Activated CD4-positive, alpha-beta memory T cell treated with anti-CD3 and anti-CD28 coated beads for 36 hours (primary cell): ENCODE measurements at regions not wholly inside any gene's neighbourhood (a gene's known extent, or its start where the extent isn't known, plus 50 kb on each side); places are given as distances from the start of the nearest gene placed in this dataset.

ENCODE experiments used
- CTCF ChIA-PET: fragments of 350-600 bp; sonication (Branson Sonifier 250); formaldehyde crosslinking; loops from one replicate; lab custom pipeline; 2021; ENCODE audit warnings: antibody characterized with exemption, inconsistent platforms; lab: Charles Lee
- POLR2A ChIA-PET: fragments of 350-600 bp; sonication (Branson Sonifier 250); formaldehyde crosslinking; loops from one replicate; lab custom pipeline; 2021; ENCODE audit warnings: antibody characterized with exemption; lab: Charles Lee
- DNase-seq: peaks from one replicate; pipeline ENCODE4 v3.0.0-alpha.2; 2020
- H3K27ac Mint-ChIP-seq: one replicate; pipeline ENCODE4 v1.8.0; 2021; ENCODE audit warnings: mixed read lengths
- H3K27me3 Mint-ChIP-seq: one replicate; pipeline ENCODE4 v1.8.0; 2021; ENCODE audit warnings: mixed read lengths
- H3K36me3 Mint-ChIP-seq: one replicate; pipeline ENCODE4 v1.8.0; 2021; ENCODE audit warnings: mixed read lengths
- H3K4me1 Mint-ChIP-seq: one replicate; pipeline ENCODE4 v1.8.0; 2021; ENCODE audit warnings: low read depth, mixed read lengths
- H3K4me3 Mint-ChIP-seq: one replicate; pipeline ENCODE4 v1.8.0; 2021; ENCODE audit warnings: mild to moderate bottlenecking, mixed read lengths
- H3K9me3 Mint-ChIP-seq: one replicate; pipeline ENCODE4 v1.8.0; 2021; ENCODE audit warnings: mixed read lengths
- intact Hi-C: fragments of 100-400 bp; cut with micrococcal nuclease; formaldehyde crosslinking; loops from one replicate; pipeline ENCODE4 v1.15.1; 2023

GRCh38 chr9:27717991-27718390 is 144.7 kb upstream of the C9orf72 start:
- H3K27ac Mint-ChIP-seq, result no peak overlapping the region
- ChIA-PET CTCF (no interaction called here), POLR2A (no interaction called here)
- peaks cover 16% of the 10 kb centered on the region for H3K27me3 Mint-ChIP-seq
- no peak overlapping the region for H3K4me3 Mint-ChIP-seq
- no peak for DNase-seq
- no peaks in the 10 kb centered on the region for H3K36me3 Mint-ChIP-seq
- no peaks in the 10 kb centered on the region for H3K9me3 Mint-ChIP-seq
- no peaks in the 10 kb centered on the region for H3K4me1 Mint-ChIP-seq
- intact Hi-C loops, result no loop called here

GRCh38 chr9:27719711-27720110 is 146.4 kb upstream of the C9orf72 start:
- intact Hi-C loops, result loop anchor here (10.0 kb wide), 1 partner anchor 385 kb away; no protein-coding TSS in a partner anchor
- ChIA-PET CTCF (no interaction called here), POLR2A (no interaction called here)
- Mint-ChIP-seq H3K4me3 (no peak overlapping the region), H3K4me1 (no peaks in the 10 kb centered on the region), H3K27ac (no peak overlapping the region), H3K27me3 (peaks cover 19% of the 10 kb centered on the region), H3K36me3 (no peaks in the 10 kb centered on the region), H3K9me3 (no peaks in the 10 kb centered on the region)
- no peak for DNase-seq

- intact Hi-C loops, result loop anchor here (10.0 kb wide), 1 partner anchor 388 kb away; no protein-coding TSS in a partner anchor
- CTCF ChIA-PET, result no interaction called here
- no peaks in the 10 kb centered on the region for H3K9me3 Mint-ChIP-seq
- H3K4me3 Mint-ChIP-seq, result no peak overlapping the region
- H3K27ac Mint-ChIP-seq, result no peak overlapping the region
- POLR2A ChIA-PET, result no interaction called here
- H3K27me3 Mint-ChIP-seq, result peaks cover 18% of the 10 kb centered on the region
- no peaks in the 10 kb centered on the region for H3K36me3 Mint-ChIP-seq
- H3K4me1 Mint-ChIP-seq, result no peaks in the 10 kb centered on the region
- no peak for DNase-seq
These were observed 149.6 kb upstream of the C9orf72 start for GRCh38 chr9:27722866-27723265.

- DNase-seq, result peak; percentile 56
- H3K36me3 Mint-ChIP-seq, result no peaks in the 10 kb centered on the region
- no peaks in the 10 kb centered on the region for H3K9me3 Mint-ChIP-seq
- intact Hi-C loops, result loop anchor here (5.0 to 10.0 kb wide), 2 partner anchors 346 to 392 kb away; no protein-coding TSS in a partner anchor
- no peaks in the 10 kb centered on the region for H3K4me1 Mint-ChIP-seq
- no peak overlapping the region for H3K4me3 Mint-ChIP-seq
- ChIA-PET CTCF (interaction anchor here (0.8 to 2.0 kb wide), 3 partner anchors 10 to 393 kb away, joined by 3 to 7 read pairs (median 4); no protein-coding TSS in a partner anchor), POLR2A (interaction anchor here (0.6 kb wide), 1 partner anchor 419 kb away, joined by 3 read pairs; no protein-coding TSS in a partner anchor)
- H3K27me3 Mint-ChIP-seq, result peaks cover 12% of the 10 kb centered on the region
- no peak overlapping the region for H3K27ac Mint-ChIP-seq
These were observed 153.2 kb upstream of the C9orf72 start for GRCh38 chr9:27726244-27727081.

GRCh38 chr9:27732494-27732893 is 159.2 kb upstream of the C9orf72 start:
- Mint-ChIP-seq H3K4me3 (no peak overlapping the region), H3K27me3 (no peaks in the 10 kb centered on the region), H3K9me3 (no peaks in the 10 kb centered on the region), H3K36me3 (no peaks in the 10 kb centered on the region), H3K4me1 (peaks cover 5% of the 10 kb centered on the region), H3K27ac (no peak overlapping the region)
- ChIA-PET CTCF (interaction anchor here (0.7 kb wide), 1 partner anchor 46 kb away, joined by 3 read pairs; no protein-coding TSS in a partner anchor), POLR2A (no interaction called here)
- intact Hi-C loops, result no loop called here
- DNase-seq, result no peak

GRCh38 chr9:27743490-27743889 is 170.2 kb upstream of the C9orf72 start:
- ChIA-PET CTCF (interaction anchor here (0.6 kb wide), 1 partner anchor 174 kb away, joined by 3 read pairs; no protein-coding TSS in a partner anchor), POLR2A (no interaction called here)
- no peak for DNase-seq
- Mint-ChIP-seq H3K36me3 (no peaks in the 10 kb centered on the region), H3K4me1 (no peaks in the 10 kb centered on the region), H3K27me3 (peaks cover 6% of the 10 kb centered on the region), H3K9me3 (peaks cover 4% of the 10 kb centered on the region), H3K4me3 (no peak overlapping the region), H3K27ac (no peak overlapping the region)
- intact Hi-C loops, result no loop called here

GRCh38 chr9:27747450-27747849 is 174.2 kb upstream of the C9orf72 start:
- Mint-ChIP-seq H3K4me3 (no peak overlapping the region), H3K9me3 (no peaks in the 10 kb centered on the region), H3K4me1 (no peaks in the 10 kb centered on the region), H3K27ac (no peak overlapping the region), H3K36me3 (no peaks in the 10 kb centered on the region), H3K27me3 (peaks cover 8% of the 10 kb centered on the region)
- intact Hi-C loops, result no loop called here
- DNase-seq, result no peak
- POLR2A ChIA-PET, result no interaction called here
- CTCF ChIA-PET, result no interaction called here

GRCh38 chr9:27749838-27750237 is 176.6 kb upstream of the C9orf72 start:
- H3K36me3 Mint-ChIP-seq, result no peaks in the 10 kb centered on the region
- DNase-seq, result no peak
- H3K4me1 Mint-ChIP-seq, result no peaks in the 10 kb centered on the region
- H3K27me3 Mint-ChIP-seq, result peaks cover 5% of the 10 kb centered on the region
- no peaks in the 10 kb centered on the region for H3K9me3 Mint-ChIP-seq
- ChIA-PET POLR2A (no interaction called here), CTCF (no interaction called here)
- no peak overlapping the region for H3K4me3 Mint-ChIP-seq
- intact Hi-C loops, result no loop called here
- H3K27ac Mint-ChIP-seq, result no peak overlapping the region

GRCh38 chr9:27750566-27750965 is 177.3 kb upstream of the C9orf72 start:
- Mint-ChIP-seq H3K27ac (no peak overlapping the region), H3K4me3 (no peak overlapping the region), H3K4me1 (no peaks in the 10 kb centered on the region), H3K27me3 (peaks cover 5% of the 10 kb centered on the region), H3K9me3 (no peaks in the 10 kb centered on the region), H3K36me3 (no peaks in the 10 kb centered on the region)
- CTCF ChIA-PET, result no interaction called here
- POLR2A ChIA-PET, result no interaction called here
- intact Hi-C loops, result no loop called here
- DNase-seq, result no peak

- intact Hi-C loops, result no loop called here
- CTCF ChIA-PET, result no interaction called here
These were observed 178.8 kb upstream of the C9orf72 start for GRCh38 chr9:27752069-27752468.

GRCh38 chr9:27755846-27756245 is 182.6 kb upstream of the C9orf72 start:
- ChIA-PET POLR2A (no interaction called here), CTCF (no interaction called here)
- intact Hi-C loops, result no loop called here
- Mint-ChIP-seq H3K4me1 (no peaks in the 10 kb centered on the region), H3K4me3 (no peak overlapping the region), H3K27ac (no peak overlapping the region), H3K36me3 (no peaks in the 10 kb centered on the region), H3K27me3 (peaks cover 1% of the 10 kb centered on the region), H3K9me3 (no peaks in the 10 kb centered on the region)
- no peak for DNase-seq

More at GRCh38 chr9:27752069-27752468, 178.8 kb upstream of the C9orf72 start:
- Mint-ChIP-seq H3K9me3 (no peaks in the 10 kb centered on the region), H3K4me3 (no peak overlapping the region), H3K27ac (no peak overlapping the region), H3K4me1 (no peaks in the 10 kb centered on the region), H3K27me3 (peaks cover 5% of the 10 kb centered on the region), H3K36me3 (no peaks in the 10 kb centered on the region)
- POLR2A ChIA-PET, result no interaction called here
- no peak for DNase-seq

GRCh38 chr9:27756418-27756817 is 183.1 kb upstream of the C9orf72 start:
- H3K4me1 Mint-ChIP-seq, result no peaks in the 10 kb centered on the region
- no peak for DNase-seq
- intact Hi-C loops, result no loop called here
- CTCF ChIA-PET, result no interaction called here
- peaks cover 1% of the 10 kb centered on the region for H3K27me3 Mint-ChIP-seq
- no peaks in the 10 kb centered on the region for H3K9me3 Mint-ChIP-seq
- no peaks in the 10 kb centered on the region for H3K36me3 Mint-ChIP-seq
- no peak overlapping the region for H3K27ac Mint-ChIP-seq
- POLR2A ChIA-PET, result no interaction called here
- no peak overlapping the region for H3K4me3 Mint-ChIP-seq
